Breast epithelium (tissue), 4 donors: ENCODE measurements at regions not wholly inside any gene's neighbourhood (a gene's known extent, or its start where the extent isn't known, plus 50 kb on each side); places are given as distances from the start of the nearest gene placed in this dataset.

Experiments
- DNase-seq, 2 donors: peaks; one replicate each; pipeline ENCODE4 v3.0.0-alpha.2; 2019; ENCODE audit warnings: low spot score in 2 of 2
- H3K27ac ChIP-seq, 2 donors: fragments of 200-600 bp; sonication (generic) in 1 of 2; one replicate each; pipeline ENCODE4 v1.5.1; 2016 to 2019; ENCODE audit warnings: mild to moderate bottlenecking in 1 of 2
- H3K27me3 ChIP-seq, 2 donors: fragments of 200-600 bp; sonication (generic) in 1 of 2; one replicate each; pipeline versions ENCODE4 v1.5.1 to v1.6.0; 2017 to 2019; ENCODE audit warnings: control low read depth in 1 of 2, mild to moderate bottlenecking in 1 of 2
- H3K36me3 ChIP-seq: fragments of 200-600 bp; one replicate; pipeline ENCODE4 v1.5.1; 2019
- H3K4me1 ChIP-seq, 2 donors: fragments of 200-600 bp; sonication (generic); one replicate each; pipeline ENCODE4 v1.5.1; 2016 to 2019; ENCODE audit warnings: control low read depth in 1 of 2
- H3K4me3 ChIP-seq, 3 donors: fragments of 200-600 bp; sonication (generic); 1 replicate in 2 of 3; 2 replicates in 1 of 3; pipeline ENCODE4 v1.5.1; 2016 to 2019; ENCODE audit warnings: mild to moderate bottlenecking in 3 of 3, moderate library complexity in 2 of 3
- H3K9me3 ChIP-seq, 2 donors: fragments of 200-600 bp; sonication (generic) in 1 of 2; one replicate each; pipeline ENCODE4 v1.5.1; 2016 to 2019; ENCODE audit warnings: control low read depth in 1 of 2
- CTCF ChIP-seq, 3 donors: fragments of 450-650 bp; IDR thresholded peaks; one replicate each; pipeline ENCODE4 v1.5.1; 2016 to 2017; ENCODE audit warnings: antibody characterized with exemption in 3 of 3, mild to moderate bottlenecking in 3 of 3, moderate library complexity in 3 of 3
- POLR2A ChIP-seq: fragments of 450-650 bp; IDR thresholded peaks from one replicate; pipeline ENCODE4 v1.6.1; 2016; ENCODE audit warnings: antibody characterized with exemption, mild to moderate bottlenecking, moderate library complexity
- POLR2AphosphoS5 ChIP-seq, 3 donors: sonication (generic); formaldehyde crosslinking; IDR thresholded peaks; one replicate each; pipeline ENCODE4 v1.6.1; 2017; ENCODE audit warnings: antibody characterized with exemption in 3 of 3
- intact Hi-C: fragments of 100-400 bp; cut with DNase I; formaldehyde crosslinking; loops from one replicate; pipeline ENCODE4 v1.15.1; 2023; ENCODE audit warnings: low total_unique reads

- DNase-seq = no peak
- no peak overlapping the region for H3K27ac ChIP-seq
- no peak overlapping the region for H3K4me3 ChIP-seq
- no peaks in the 10 kb centered on the region for H3K4me1 ChIP-seq
- H3K36me3 ChIP-seq = no peaks in the 10 kb centered on the region
- no peaks in the 10 kb centered on the region for H3K9me3 ChIP-seq
- intact Hi-C loops = no loop called here
- no peaks in the 10 kb centered on the region for H3K27me3 ChIP-seq
- no peak for TF ChIP-seq POLR2AphosphoS5 (IDR thresholded peaks at IDR 0.05)
- no peak for TF ChIP-seq CTCF (IDR thresholded peaks at IDR 0.05)
- TF ChIP-seq POLR2A = no peak
These were observed 1345.1 kb downstream of the XPNPEP1 start for GRCh38 chr10:108578258-108578657.

DNA sequence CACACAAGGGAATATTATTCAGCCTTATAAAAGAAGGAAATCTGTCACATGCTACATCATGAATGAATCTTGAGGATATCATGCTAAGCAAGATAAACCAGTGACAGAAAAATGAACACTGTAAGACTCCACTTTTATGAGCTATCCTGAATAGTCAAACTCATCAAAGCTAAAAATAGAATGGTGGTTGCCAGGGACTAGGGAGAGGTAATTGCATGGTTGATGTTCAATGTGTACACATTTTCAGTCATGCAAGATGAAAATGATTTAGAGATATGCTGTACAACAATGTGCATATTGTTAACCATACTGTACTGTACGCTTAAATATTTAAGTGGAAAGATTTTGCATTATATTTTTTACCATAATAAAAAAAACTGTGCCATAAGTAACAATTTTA, 1349.1 kb downstream of the XPNPEP1 start:
- Histone ChIP-seq H3K36me3 (no peaks in the 10 kb centered on the region), H3K27ac (no peak overlapping the region), H3K4me1 (no peaks in the 10 kb centered on the region), H3K9me3 (no peaks in the 10 kb centered on the region), H3K27me3 (no peaks in the 10 kb centered on the region), H3K4me3 (no peak overlapping the region)
- no peak for TF ChIP-seq POLR2A
- no peak for TF ChIP-seq CTCF (IDR thresholded peaks at IDR 0.05)
- no peak for TF ChIP-seq POLR2AphosphoS5 (IDR thresholded peaks at IDR 0.05)
- no peak for DNase-seq
- intact Hi-C loops = no loop called here

- Histone ChIP-seq H3K4me3 (no peak overlapping the region), H3K36me3 (no peaks in the 10 kb centered on the region), H3K4me1 (no peaks in the 10 kb centered on the region), H3K27me3 (no peaks in the 10 kb centered on the region), H3K9me3 (no peaks in the 10 kb centered on the region), H3K27ac (no peak overlapping the region)
- intact Hi-C loops = no loop called here
- TF ChIP-seq POLR2A = no peak
- TF ChIP-seq CTCF (IDR thresholded peaks at IDR 0.05) = no peak
- no peak for TF ChIP-seq POLR2AphosphoS5 (IDR thresholded peaks at IDR 0.05)
- DNase-seq = no peak
These were observed 1354.5 kb downstream of the XPNPEP1 start for GRCh38 chr10:108568824-108569223.

DNA sequence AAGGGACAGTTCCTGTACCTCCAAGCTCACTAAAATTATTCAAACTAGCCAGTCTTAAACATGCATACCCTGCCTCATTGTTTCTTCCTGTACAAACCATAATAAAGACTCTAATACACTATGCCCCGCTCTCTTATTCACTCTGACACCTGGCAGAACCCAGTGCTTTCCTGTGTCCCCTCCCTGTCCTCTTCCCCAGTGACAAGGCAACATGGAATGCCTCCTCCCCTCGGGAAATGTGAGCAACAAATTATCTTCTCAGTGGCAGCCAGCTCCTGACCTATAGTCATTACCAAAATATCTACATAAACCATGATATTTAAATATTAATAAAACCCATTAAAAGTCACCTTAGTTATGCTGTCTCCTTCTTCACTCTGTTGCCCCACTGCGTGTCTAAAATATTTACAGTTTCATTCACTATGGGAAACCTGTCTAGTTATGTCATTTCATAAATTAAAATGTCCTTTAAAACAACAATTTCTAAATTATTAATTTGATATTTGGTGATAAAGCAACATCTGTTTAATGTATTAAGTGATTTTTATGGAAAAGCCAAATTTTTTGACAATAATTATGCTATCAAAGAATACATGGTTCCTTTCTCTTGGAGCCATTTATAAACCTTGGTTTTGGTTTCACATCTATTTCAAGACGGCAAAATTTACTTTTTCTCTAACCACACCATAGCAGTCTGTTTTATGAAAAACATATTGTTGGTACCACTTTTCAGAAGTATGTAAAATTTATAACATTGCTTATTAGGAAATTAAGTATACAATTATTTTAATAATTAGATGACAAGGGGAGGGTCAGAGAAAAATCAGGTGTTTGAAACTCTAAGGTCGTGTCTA, 1355.2 kb downstream of the XPNPEP1 start:
- Histone ChIP-seq H3K9me3 (no peaks in the 10 kb centered on the region), H3K27me3 (no peaks in the 10 kb centered on the region), H3K4me1 (no peaks in the 10 kb centered on the region), H3K4me3 (no peak overlapping the region), H3K27ac (no peak overlapping the region), H3K36me3 (no peaks in the 10 kb centered on the region)
- no peak for DNase-seq
- intact Hi-C loops = no loop called here
- TF ChIP-seq POLR2A (no peak), CTCF (IDR thresholded peaks at IDR 0.05) (no peak), POLR2AphosphoS5 (IDR thresholded peaks at IDR 0.05) (no peak)

DNA sequence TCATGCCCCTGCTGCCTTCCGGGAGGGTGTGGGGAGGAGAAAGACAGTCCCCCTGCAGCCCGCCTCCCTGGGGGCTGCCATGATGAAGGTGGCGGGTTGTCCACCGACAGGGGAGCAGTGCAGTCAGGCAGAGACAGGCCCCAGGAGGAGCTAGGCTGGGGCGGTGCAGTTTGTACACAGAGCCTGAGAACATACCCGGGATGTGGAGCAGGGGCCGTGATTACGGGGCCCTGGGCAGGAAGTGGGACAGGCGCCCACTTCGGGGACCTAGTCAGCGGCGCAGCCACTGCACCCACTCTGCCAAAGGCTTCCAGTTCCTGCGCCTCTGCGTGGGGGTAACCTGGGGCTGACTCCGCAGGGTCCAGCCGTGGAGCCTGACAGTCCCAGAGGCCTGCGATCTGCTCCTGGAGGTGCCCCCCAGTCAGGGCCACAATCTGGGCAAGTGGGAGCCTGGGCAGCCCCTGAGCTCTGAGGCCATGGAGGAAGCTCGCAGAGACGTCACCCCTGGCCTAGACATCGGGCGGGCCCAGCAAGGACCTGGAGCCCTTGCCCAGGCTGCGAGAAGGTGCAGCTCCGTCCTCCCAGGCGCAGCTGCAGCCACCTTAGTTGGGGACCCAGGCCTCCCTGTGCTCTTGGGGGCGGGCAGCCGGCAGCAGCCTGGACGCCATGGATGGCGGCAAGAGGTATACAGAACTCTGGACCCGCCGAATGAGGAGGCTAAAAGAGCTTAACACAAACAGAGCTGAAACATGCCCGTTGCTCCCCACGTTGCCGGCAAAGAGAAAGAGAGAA, 1356.8 kb downstream of the XPNPEP1 start:
- TF ChIP-seq POLR2A = no peak
- TF ChIP-seq POLR2AphosphoS5 (IDR thresholded peaks at IDR 0.05) = no peak
- no peak for TF ChIP-seq CTCF (IDR thresholded peaks at IDR 0.05)
- Histone ChIP-seq H3K4me3 (no peak overlapping the region), H3K36me3 (no peaks in the 10 kb centered on the region), H3K27ac (no peak overlapping the region), H3K27me3 (no peaks in the 10 kb centered on the region), H3K4me1 (no peaks in the 10 kb centered on the region), H3K9me3 (no peaks in the 10 kb centered on the region)
- no peak for DNase-seq
- intact Hi-C loops = no loop called here
